Esophagus mucosa (tissue), 1 donor: ENCODE measurements at regions not wholly inside any gene's neighbourhood (a gene's known extent, or its start where the extent isn't known, plus 50 kb on each side); places are given as distances from the start of the nearest gene placed in this dataset.
A peak's percentile ranks its signal among the peaks of the same experiment; 100 is the strongest.
"Not testable (repeated sequence)": the region's sequence is repeated elsewhere in the genome, so short reads cannot be mapped to it uniquely, and the experiment has no call there.

Experiments used
- ATAC-seq: fragments of 200-7000 bp; cut with Tn5 transposase; one replicate; pipeline ENCODE4 v1.9.1; 2020
- donor health status: DM: yes; HTN: yes; CAD: no.

DNA sequence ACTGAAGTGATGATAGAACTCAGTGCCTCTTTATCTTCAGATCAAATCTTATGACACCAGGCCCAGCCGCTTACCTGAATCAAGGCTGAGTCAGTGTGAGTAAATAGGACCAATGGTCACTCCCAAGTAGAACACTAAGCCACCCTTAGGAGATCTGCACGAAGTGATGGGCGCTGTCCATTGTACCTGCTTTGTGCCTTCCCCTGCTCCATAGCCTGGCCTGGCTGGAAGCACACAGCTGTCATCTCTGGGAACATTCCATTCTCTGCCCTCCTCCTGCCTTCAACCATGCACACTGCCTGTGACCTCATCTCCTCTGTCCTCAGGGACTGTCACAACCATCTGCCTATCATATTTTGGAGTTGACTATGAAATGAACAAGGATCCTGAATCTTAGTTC is 279.5 kb upstream of the ASIC2 start:
- no peak for ATAC-seq

DNA sequence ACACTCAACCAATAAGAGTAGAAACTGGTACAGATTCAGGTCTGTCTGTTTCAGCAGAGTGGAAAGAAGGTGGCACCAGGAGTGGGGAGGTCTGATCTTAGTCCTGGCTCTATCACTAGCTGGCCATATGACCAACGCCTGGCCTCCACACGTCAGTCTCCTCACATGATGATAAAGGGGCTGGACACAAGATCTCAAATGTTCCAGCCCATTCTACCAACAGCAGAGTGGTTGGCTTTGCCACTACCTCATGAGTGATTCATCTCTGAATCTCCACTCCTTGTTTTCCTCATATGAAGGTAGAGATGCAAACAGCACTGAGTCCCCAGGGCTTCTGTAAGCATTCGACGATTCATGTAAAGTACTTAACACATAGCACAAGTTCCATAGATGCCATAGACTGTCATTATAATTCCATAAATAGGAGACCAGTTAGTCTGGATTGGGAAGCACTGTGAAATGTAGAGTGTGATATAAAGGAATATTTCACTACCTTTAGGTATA is 281.9 kb upstream of the ASIC2 start:
- no peak for ATAC-seq

DNA sequence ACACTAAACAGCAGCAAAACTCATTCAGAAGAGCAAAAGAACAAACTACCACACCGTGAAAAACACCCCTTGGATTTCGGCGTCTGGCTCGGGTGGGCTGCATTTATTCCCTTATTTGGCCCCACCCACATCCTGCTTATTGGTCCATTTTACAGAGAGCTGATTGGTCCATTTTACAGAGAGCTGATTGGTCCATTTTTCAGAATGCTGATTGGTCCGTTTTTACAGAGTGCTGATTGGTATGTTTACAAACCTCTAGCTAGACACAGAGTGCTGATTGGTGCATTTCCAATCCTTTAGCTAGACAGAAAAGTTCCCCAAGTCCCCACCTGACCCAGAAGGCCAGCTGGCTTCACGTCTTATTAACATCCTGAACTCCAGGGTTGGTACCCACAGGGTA is 286.6 kb upstream of the ASIC2 start:
- ATAC-seq = not testable (repeated sequence)

DNA sequence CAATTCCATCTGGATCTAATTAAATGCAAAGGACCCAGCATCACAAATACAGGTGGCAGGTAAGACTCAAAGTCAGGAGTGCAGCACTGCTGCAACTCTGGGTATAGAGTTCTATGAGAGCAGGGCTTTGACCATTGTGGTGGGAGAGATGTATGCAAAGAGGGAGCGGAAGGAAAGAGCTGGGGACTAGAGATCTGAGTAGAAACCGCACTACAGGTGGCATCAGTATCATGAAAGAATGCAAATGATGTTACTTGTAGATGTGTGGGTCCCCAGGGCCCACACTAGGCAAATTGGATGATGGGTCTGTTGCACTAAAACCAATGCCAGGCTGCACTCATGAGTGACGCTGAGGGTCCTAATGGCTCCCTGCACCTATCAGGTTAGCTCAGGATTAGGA is 287.1 kb upstream of the ASIC2 start:
- no peak for ATAC-seq

GRCh38 chr17:33582661-33583060 is 289.6 kb upstream of the ASIC2 start:
- no peak for ATAC-seq

DNA sequence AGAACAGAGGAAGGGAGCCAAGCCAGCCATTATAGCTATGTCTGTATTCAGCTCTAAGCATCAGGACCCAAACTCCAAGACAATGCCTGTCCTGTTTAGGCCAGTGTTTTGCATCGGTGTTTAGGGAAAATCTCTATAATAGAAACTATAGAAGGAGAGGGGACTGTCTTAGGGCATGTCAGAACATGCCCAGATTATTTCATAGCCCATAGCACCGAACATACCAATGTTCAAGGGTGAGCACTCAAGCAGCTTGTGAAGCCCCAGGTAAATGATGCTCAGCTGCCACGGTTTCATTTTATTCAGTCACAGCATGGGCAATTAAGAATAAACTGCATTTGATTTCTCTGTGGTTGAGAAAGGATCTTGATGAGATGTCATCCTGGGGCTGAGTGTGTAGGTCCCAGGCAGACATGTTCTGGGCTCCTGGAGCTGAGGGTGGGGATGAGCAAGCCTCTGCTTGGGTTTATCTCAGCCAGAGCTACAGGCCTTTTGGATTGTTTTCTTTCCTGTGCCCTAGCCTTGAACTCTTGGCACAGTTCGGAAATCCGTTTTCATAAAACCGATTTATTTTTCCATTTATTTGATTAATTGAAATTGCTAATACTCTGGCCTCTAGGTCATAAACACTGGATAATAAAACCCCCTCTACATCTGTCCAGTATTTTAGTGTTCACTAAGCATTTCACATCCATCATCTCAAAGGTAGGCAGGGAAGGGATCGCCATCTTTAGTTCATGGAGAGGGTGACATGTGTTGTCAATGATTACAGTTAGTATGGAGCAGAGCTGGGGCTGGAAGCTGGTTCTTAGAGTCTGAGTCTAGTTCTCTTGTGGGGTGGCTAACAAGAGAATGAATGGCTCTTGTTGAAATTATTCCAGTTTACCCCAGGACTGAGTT is 290.7 kb upstream of the ASIC2 start:
- ATAC-seq = no peak

DNA sequence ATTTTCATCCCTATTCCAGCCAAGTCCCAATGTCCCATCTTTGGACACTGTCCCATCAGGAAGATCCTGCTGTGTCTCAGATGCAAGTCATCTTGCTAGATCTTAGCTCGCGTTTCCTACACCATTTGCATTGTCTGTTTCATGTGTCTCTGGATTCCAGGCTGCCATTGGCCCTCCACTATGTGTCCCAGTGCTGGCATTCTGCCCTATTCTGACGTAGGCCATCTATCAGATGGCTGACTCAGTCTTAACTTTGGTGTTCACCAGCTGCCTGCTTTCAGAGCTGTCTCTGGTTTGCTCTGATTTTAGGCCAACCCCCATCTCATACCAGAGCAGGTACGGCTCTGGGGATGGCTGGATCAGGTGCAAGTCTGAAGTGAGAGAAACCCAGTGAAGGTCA is 300.9 kb upstream of the ASIC2 start:
- ATAC-seq = no peak

- no peak for ATAC-seq
Observed at GRCh38 chr17:33595828-33596227, 302.7 kb upstream of the ASIC2 start.

GRCh38 chr17:33596899-33597298 is 303.8 kb upstream of the ASIC2 start:
- ATAC-seq = no peak

DNA sequence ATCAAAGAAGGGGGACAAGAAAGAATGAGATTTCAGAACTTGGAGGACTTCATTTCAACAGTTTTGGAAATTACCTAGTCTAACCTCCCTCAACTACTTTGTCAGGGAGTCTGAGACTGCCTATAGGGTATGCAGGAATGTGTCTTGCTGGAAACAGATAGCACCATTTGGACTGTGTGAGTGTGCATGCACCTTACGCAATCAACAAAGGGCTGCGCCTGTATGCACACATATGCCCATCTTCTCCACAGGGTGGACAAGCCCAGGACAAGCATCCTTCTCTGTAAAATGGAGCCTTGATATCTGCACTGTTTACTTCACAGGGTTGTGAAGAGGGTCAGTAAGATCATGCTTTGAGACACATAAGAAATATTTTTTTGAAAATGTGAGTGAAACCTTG is 305.7 kb upstream of the ASIC2 start:
- ATAC-seq = no peak

DNA sequence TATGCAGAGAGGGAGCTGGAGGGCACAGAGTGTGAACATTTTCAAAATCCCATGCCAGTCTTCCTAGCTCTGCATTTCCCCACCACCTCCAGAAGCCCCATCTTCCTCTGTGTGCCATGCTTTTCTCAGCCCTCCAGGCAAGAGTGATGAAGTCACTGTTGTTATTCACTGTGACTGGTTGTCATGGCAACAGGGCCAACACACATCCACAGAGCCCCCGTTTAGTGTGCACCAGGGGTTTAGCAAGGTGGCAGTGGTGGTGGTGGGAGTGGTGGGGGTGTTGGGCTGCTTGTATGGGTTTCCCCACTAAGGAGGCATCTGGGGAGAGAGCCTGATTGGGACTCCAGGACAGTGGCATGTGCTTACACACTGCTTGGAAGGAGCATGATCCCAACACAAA is 309.9 kb upstream of the ASIC2 start:
- ATAC-seq = no peak

DNA sequence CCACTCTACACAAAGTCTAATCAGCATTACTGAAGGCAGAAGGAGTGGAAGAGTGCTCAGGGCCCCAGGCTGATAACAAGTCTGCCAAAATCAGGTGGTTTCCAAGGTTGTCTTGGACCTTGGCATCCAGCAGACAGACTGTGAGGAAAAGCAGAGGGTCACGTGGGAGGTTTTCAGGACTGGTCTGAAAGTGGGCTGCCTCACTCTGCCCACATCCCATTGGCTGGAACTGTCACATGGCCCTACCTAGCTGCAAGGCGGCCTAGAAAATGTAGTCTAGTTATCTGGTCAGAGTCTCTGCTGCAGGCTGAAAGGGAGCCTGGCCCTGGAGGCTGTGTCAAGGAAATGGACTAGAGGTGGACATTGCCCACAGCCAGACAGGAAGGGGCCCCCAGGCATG is 310.7 kb upstream of the ASIC2 start:
- no peak for ATAC-seq

DNA sequence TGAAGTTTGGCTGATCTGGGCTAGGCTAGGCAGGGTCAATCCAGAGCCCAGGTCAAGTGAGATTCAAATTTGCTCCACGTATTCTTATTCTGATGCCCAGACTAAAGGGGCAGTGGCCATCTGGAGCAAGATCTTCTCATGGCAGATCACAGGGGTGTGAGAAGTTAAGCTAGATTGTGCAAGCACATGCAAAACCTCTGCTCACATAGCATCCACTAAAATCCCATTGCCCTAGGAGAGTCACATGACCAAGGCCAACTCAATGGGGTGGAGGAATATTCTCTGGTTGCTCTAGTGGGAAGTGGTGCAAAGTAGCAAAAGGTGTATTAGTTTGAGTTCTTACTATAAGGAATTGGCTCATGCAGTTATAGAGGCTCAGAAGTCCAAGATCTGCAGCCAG is 318.4 kb upstream of the ASIC2 start:
- no peak for ATAC-seq

- ATAC-seq = no peak
Observed at GRCh38 chr17:33615861-33616260, 322.8 kb upstream of the ASIC2 start.

- ATAC-seq = no peak
Observed at GRCh38 chr17:33623841-33624240, 330.7 kb upstream of the ASIC2 start.

DNA sequence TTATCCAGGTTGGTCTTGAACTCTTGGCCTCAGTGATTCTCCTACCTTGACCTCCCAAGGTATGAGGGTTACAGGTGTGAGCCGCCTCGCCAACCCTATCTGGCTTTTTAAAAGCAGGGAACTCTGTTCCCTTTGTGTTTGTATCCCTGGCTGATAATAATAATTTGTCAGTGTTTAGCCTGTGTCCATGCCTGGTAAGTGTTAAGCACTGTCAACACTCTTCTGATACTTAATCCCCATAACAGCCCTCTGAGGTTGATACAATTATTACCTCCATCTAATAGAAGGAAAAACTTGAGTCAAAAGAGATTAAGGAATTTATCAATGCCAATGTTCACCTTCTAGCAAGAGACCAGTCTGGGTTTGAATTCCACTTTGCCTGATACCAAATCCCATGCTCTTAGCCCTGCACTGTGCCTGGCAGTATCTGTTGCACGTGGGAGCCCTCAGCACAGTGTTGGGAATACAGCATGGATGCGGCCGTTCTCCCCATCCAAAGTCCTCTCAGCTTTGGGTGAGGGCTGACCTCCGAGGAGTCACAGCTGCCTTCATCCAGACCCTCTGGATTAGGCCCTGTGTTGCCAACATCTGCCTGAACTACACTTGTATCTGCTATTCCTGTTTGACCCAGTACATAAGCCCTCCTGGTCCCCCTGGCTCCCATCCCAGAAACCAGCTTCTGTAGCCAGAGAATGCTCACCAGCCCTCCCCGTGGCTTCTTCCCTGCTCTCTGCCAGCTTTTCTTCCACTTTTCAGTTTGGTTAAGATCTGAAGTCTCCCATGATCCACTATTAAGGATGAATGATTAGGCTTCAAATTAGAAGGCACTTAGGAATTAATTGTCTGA is 335.6 kb upstream of the ASIC2 start:
- ATAC-seq = no peak

DNA sequence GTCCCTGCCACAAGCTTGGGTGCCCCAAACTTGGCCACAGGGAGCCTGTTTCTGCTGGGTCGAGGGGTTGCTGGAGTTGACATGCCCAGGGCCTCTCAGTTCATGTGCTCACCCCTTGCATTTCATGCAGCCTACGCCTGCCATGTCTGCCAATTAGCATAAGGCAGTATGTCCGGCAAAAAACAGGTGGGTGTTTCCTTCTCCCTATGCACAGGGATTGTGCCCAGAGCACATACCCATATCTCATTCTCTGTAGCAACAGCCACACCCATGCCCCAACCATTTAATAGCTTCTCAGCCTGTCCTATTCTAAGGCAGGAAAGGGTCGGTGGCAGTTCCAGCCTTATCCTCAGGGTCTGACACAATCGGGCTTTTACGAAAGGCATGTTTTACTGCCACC is 340.4 kb upstream of the ASIC2 start:
- ATAC-seq = no peak

- ATAC-seq = no peak
Observed at GRCh38 chr17:33637534-33637933, 344.4 kb upstream of the ASIC2 start.

- no peak for ATAC-seq
Observed at GRCh38 chr17:33639103-33639880, 346.2 kb upstream of the ASIC2 start.

GRCh38 chr17:33640629-33641028 is 347.5 kb upstream of the ASIC2 start:
- ATAC-seq = no peak

DNA sequence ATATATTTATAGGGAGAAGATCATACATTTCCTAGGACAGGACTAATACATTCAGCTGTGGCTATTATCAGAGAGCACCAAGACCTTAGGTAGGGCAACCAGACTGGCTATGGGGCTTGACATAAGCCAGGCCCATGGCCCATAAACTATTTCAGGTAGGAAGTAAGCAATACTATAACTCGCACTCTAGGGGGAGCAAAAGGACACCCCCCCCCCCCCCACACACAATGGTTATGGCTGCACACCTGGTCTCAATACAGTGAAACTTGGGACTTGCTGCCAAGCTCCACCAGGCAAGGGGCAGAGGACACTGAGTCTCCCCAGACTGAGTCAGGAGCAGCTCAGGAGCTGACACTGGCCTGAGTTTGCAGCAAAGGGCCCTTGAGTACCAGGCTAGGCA is 348.9 kb upstream of the ASIC2 start:
- ATAC-seq = peak; percentile 31

- peak; percentile 55 for ATAC-seq
Observed at GRCh38 chr17:33647956-33648355, 354.9 kb upstream of the ASIC2 start.

- no peak for ATAC-seq
Observed at GRCh38 chr17:33650304-33650703, 357.2 kb upstream of the ASIC2 start.
